HG03103 (cell line): ENCODE measurements at regions not wholly inside any gene's neighbourhood (a gene's known extent, or its start where the extent isn't known, plus 50 kb on each side); places are given as distances from the start of the nearest gene placed in this dataset.

Experiments
- ATAC-seq: cut with Tn5 transposase; IDR thresholded peaks from one replicate; pipeline ENCODE4 v1.9.1; 2021; ENCODE audit warnings: low read depth; ENCODE audit not compliant: unreplicated experiment

GRCh38 chr22:46086577-46087335 is 63.6 kb upstream of the PPARA start:
- no peak for ATAC-seq

GRCh38 chr22:46087336-46087690 is 63.0 kb upstream of the PPARA start:
- ATAC-seq = no peak

- no peak for ATAC-seq
Observed at GRCh38 chr22:46087816-46088277, 62.5 kb upstream of the PPARA start.

- no peak for ATAC-seq
Observed at GRCh38 chr22:46088541-46089311, 61.6 kb upstream of the PPARA start.

- no peak for ATAC-seq
Observed at GRCh38 chr22:46089426-46090035, 60.8 kb upstream of the PPARA start.

GRCh38 chr22:46090036-46090591 is 60.2 kb upstream of the PPARA start:
- no peak for ATAC-seq

GRCh38 chr22:46090631-46091201 is 59.6 kb upstream of the PPARA start:
- ATAC-seq = no peak

GRCh38 chr22:46091277-46091977 is 58.9 kb upstream of the PPARA start:
- no peak for ATAC-seq

GRCh38 chr22:46092011-46092410 is 58.3 kb upstream of the PPARA start:
- no peak for ATAC-seq

GRCh38 chr22:46092670-46093410 is 57.5 kb upstream of the PPARA start:
- ATAC-seq = no peak

- no peak for ATAC-seq
Observed at GRCh38 chr22:46093796-46094195, 56.5 kb upstream of the PPARA start.

- ATAC-seq = no peak
Observed at GRCh38 chr22:46094676-46095075, 55.6 kb upstream of the PPARA start.

- ATAC-seq = no peak
Observed at GRCh38 chr22:46096051-46096450, 54.3 kb upstream of the PPARA start.

GRCh38 chr22:46096706-46097230 is 53.6 kb upstream of the PPARA start:
- no peak for ATAC-seq

GRCh38 chr22:46097268-46097900 is 52.9 kb upstream of the PPARA start:
- ATAC-seq = no peak

- ATAC-seq = no peak
Observed at GRCh38 chr22:46098525-46099475, 51.5 kb upstream of the PPARA start.

GRCh38 chr22:46099740-46100139 is 50.6 kb upstream of the PPARA start:
- no peak for ATAC-seq
